ENCODE measurements at regions not wholly inside any gene's neighbourhood (a gene's known extent, or its start where the extent isn't known, plus 50 kb on each side); places are given as distances from the start of the nearest gene placed in this dataset.

DNA sequence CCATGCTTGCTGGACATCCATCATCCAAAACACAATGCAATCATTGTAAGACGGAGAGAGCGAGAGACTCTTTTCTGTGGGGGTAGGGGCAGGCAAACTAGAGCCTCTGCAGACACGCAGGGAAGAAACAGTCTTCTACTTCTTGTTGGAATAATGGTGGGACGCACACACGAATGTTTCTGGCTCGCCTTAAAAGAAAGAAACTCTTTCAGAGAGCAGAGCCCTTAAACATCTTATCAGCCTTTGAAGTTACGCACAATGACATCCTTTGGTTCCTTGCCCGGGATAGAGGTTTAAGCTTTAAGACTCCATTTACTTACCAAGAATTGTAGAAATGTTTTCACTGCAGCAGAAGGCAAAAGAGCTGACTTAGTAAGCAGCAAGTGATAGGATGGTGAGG lies 133.8 kb upstream of the FOXN3 start:
- TF ChIP-seq CTCF (IDR thresholded peaks at IDR 0.05) (no peak), EZH2 (IDR thresholded peaks at IDR 0.05; ENCODE audit: borderline replicate concordance, insufficient read depth, low read depth, low read length, poor library complexity, severe bottlenecking) (no peak)

Measured in B cell (primary cell).